ENCODE measurements at regions not wholly inside any gene's neighbourhood (a gene's known extent, or its start where the extent isn't known, plus 50 kb on each side); places are given as distances from the start of the nearest gene placed in this dataset.

DNA sequence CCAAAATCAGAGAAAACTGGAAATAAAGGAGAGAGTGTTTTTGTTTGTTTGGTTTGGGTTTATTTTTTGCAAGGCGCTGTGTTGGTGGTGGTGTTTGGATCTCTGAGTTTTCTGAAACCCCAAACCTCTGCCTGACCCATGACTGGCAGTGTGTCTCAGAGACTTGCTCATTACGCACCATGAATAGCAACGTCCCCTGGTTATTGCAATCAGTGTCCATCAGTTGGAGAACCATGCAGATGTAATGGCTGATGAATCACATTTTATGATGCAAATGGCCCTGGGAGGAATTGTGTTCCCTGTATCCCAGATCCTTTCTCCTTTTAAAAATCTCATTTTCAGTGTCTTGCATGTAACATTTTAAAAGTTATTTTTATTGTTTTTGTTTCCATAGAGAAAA lies 362.8 kb downstream of the PMP22 start:
- no peaks in the 10 kb centered on the region for H3F3A ChIP-seq (ENCODE audit: insufficient read depth, low read length)
- no peaks in the 10 kb centered on the region for H3K9me2 ChIP-seq (ENCODE audit: low read depth, low read length)
- no peak overlapping the region for H3K27ac ChIP-seq (ENCODE audit: low read depth, low read length, poor library complexity, severe bottlenecking)
- H3K36me3 ChIP-seq (ENCODE audit: insufficient read depth, low read length): no peaks in the 10 kb centered on the region
- H3K9me3 ChIP-seq (ENCODE audit: low read length): no peaks in the 10 kb centered on the region
- H4K20me1 ChIP-seq (ENCODE audit: insufficient read depth, low read length): no peaks in the 10 kb centered on the region
- TF ChIP-seq EZH2 (IDR thresholded peaks at IDR 0.05; ENCODE audit: borderline replicate concordance, low read length): no peak
- TF ChIP-seq, protein P1, sequence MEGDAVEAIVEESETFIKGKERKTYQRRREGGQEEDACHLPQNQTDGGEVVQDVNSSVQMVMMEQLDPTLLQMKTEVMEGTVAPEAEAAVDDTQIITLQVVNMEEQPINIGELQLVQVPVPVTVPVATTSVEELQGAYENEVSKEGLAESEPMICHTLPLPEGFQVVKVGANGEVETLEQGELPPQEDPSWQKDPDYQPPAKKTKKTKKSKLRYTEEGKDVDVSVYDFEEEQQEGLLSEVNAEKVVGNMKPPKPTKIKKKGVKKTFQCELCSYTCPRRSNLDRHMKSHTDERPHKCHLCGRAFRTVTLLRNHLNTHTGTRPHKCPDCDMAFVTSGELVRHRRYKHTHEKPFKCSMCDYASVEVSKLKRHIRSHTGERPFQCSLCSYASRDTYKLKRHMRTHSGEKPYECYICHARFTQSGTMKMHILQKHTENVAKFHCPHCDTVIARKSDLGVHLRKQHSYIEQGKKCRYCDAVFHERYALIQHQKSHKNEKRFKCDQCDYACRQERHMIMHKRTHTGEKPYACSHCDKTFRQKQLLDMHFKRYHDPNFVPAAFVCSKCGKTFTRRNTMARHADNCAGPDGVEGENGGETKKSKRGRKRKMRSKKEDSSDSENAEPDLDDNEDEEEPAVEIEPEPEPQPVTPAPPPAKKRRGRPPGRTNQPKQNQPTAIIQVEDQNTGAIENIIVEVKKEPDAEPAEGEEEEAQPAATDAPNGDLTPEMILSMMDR (IDR thresholded peaks at IDR 0.05; ENCODE audit: low read length): no peak
- no peak overlapping the region for H3K9ac ChIP-seq (ENCODE audit: low read length)
- no peaks in the 10 kb centered on the region for H3K4me1 ChIP-seq (ENCODE audit: insufficient read depth, low read length, severe bottlenecking)
- H3K27me3 ChIP-seq (ENCODE audit: insufficient read depth, low read length): no peaks in the 10 kb centered on the region
- no peaks in the 10 kb centered on the region for H3K79me2 ChIP-seq (ENCODE audit: insufficient read depth, low read length)
- H2AFZ ChIP-seq (ENCODE audit: low read length): no peak overlapping the region
- H3K4me2 ChIP-seq (ENCODE audit: low read length): no peak overlapping the region
- H3K4me3 ChIP-seq (ENCODE audit: low read depth, low read length, poor library complexity, severe bottlenecking): no peak overlapping the region

- Histone ChIP-seq H3F3A (ENCODE audit: insufficient read depth, low read length) (no peaks in the 10 kb centered on the region), H3K79me2 (ENCODE audit: insufficient read depth, low read length) (no peaks in the 10 kb centered on the region), H3K4me2 (ENCODE audit: low read length) (no peak overlapping the region), H3K36me3 (ENCODE audit: insufficient read depth, low read length) (no peaks in the 10 kb centered on the region), H3K27me3 (ENCODE audit: insufficient read depth, low read length) (no peaks in the 10 kb centered on the region), H3K9ac (ENCODE audit: low read length) (no peak overlapping the region), H3K9me2 (ENCODE audit: low read depth, low read length) (no peaks in the 10 kb centered on the region), H3K4me1 (ENCODE audit: insufficient read depth, low read length, severe bottlenecking) (no peaks in the 10 kb centered on the region), H3K9me3 (ENCODE audit: low read length) (no peaks in the 10 kb centered on the region), H2AFZ (ENCODE audit: low read length) (no peak overlapping the region), H3K27ac (ENCODE audit: low read depth, low read length, poor library complexity, severe bottlenecking) (no peak overlapping the region), H3K4me3 (ENCODE audit: low read depth, low read length, poor library complexity, severe bottlenecking) (no peak overlapping the region), H4K20me1 (ENCODE audit: insufficient read depth, low read length) (no peaks in the 10 kb centered on the region)
- TF ChIP-seq EZH2 (IDR thresholded peaks at IDR 0.05; ENCODE audit: borderline replicate concordance, low read length): no peak
- TF ChIP-seq, protein P1 (IDR thresholded peaks at IDR 0.05; ENCODE audit: low read length): no peak
Observed at GRCh38 chr17:14901376-14901775, 363.8 kb downstream of the PMP22 start.

GRCh38 chr17:14886200-14886739 lies 378.9 kb downstream of the PMP22 start:
- Histone ChIP-seq H2AFZ (ENCODE audit: low read length) (no peak overlapping the region), H3K9me3 (ENCODE audit: low read length) (no peaks in the 10 kb centered on the region; the same call in 1 of the 2 replicates)
- TF ChIP-seq EZH2 (IDR thresholded peaks at IDR 0.05; ENCODE audit: borderline replicate concordance, low read length): no peak
- TF ChIP-seq, protein P1 (IDR thresholded peaks at IDR 0.05; ENCODE audit: low read length): peak; percentile 52

More at GRCh38 chr17:14886200-14886739, 378.9 kb downstream of the PMP22 start:
- Histone ChIP-seq H3K4me1 (ENCODE audit: insufficient read depth, low read length, severe bottlenecking) (no peaks in the 10 kb centered on the region), H3K9ac (ENCODE audit: low read length) (no peak overlapping the region), H4K20me1 (ENCODE audit: insufficient read depth, low read length) (no peaks in the 10 kb centered on the region), H3K27ac (ENCODE audit: low read depth, low read length, poor library complexity, severe bottlenecking) (no peak overlapping the region), H3K36me3 (ENCODE audit: insufficient read depth, low read length) (no peaks in the 10 kb centered on the region), H3K4me2 (ENCODE audit: low read length) (no peak overlapping the region), H3K27me3 (ENCODE audit: insufficient read depth, low read length) (no peaks in the 10 kb centered on the region), H3K4me3 (ENCODE audit: low read depth, low read length, poor library complexity, severe bottlenecking) (no peak overlapping the region), H3K79me2 (ENCODE audit: insufficient read depth, low read length) (no peaks in the 10 kb centered on the region), H3F3A (ENCODE audit: insufficient read depth, low read length) (no peaks in the 10 kb centered on the region), H3K9me2 (ENCODE audit: low read depth, low read length) (no peaks in the 10 kb centered on the region)
